ENCODE measurements at regions not wholly inside any gene's neighbourhood (a gene's known extent, or its start where the extent isn't known, plus 50 kb on each side); places are given as distances from the start of the nearest gene placed in this dataset.

GRCh38 chr10:78160591-78160990 is 126.9 kb downstream of the RPS24 start:
- DNase-seq (ENCODE audit: insufficient read length, low spot score) (no peak), FAIRE-seq (no peak)

DNA sequence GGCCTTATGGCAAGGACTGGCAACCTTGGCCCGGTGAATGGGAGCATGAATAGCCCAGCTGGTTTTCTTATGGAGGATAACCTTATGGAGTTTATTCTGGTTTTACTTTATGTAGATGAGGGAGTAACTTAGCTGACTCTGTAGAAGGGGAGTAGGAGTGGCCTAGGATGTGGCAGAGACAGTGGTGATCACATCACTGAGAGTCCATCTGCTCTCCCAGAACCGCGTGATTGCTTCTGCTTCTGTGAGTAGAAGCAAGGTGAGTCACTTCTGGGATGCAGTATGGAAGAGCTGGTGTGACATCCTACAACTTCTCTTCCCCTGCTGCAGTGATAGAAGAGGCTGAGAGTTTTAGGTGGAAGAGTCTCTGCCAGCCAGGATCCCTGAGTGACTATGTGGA is 129.2 kb downstream of the RPS24 start:
- no peak for DNase-seq (ENCODE audit: insufficient read length, low spot score)
- FAIRE-seq = no peak

DNA sequence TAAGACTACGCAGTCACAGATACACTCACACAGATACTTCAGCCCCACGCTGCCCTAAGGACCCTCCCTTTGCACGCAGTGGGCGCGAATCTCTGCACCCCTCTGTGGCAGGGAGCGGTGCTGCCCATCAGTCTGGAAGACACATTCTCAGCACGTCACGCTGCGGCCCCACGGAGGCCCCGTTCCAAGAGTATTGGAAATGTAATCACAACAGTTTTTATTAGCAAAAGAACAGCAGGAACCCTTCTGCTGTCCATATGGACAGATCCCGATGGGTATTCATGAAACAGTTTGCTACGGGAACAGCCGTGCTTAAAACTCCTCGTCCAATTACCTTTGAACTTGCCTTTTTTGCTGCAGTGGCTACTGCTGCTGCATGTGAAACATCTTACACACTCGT is 131.0 kb downstream of the RPS24 start:
- DNase-seq (ENCODE audit: insufficient read length, low spot score) = no peak
- FAIRE-seq = no peak

GRCh38 chr10:78165172-78165571 is 131.5 kb downstream of the RPS24 start:
- FAIRE-seq (no peak), DNase-seq (ENCODE audit: insufficient read length, low spot score) (no peak)

DNA sequence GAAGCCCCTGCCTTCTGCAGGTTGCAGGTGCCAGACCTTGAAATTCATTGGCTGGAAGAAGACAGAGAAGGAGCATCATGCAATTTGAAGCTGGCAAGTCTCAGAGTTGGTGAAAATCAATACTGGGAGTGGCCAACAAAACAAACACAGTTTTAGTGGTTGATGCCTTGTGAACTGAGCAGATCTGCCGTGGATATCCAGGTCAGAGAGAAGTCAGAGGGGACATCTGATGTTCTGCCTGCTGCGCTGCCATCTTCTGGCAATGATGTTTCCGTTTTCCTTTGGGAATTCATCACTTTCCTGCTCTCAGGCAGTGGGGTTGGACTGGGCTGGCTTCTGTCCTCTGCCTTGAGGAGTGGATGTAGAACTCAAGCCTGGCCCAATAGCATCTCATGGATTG is 132.0 kb downstream of the RPS24 start:
- DNase-seq (ENCODE audit: insufficient read length, low spot score) (no peak), FAIRE-seq (no peak)

GRCh38 chr10:78166261-78166660 is 132.6 kb downstream of the RPS24 start:
- FAIRE-seq = peak; percentile 33

DNA sequence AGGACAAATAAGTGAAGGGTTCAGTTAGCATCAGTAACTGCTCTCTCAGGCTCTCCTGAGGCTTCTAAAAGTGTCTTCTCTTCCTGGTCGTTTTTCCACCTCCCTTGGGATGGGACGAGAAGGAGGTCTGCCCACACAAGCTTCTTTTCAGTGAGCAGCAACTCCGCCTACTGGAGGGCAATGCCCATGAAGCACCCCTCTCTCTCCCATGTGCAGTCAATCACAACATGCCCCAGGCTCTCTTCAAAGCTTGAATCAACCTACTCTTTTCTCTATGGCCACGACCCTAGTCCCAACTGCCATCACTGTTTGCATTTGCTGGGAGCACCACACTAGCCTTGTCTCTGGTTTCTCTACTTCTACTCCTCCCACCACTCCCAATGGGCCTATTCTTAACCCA is 135.6 kb downstream of the RPS24 start:
- FAIRE-seq = no peak
- DNase-seq (ENCODE audit: insufficient read length, low spot score) = no peak

More at GRCh38 chr10:78166261-78166660, 132.6 kb downstream of the RPS24 start:
- no peak for DNase-seq (ENCODE audit: insufficient read length, low spot score)

GRCh38 chr10:78170026-78170475 is 136.4 kb downstream of the RPS24 start:
- DNase-seq (ENCODE audit: insufficient read length, low spot score) = no peak
- FAIRE-seq = no peak

DNA sequence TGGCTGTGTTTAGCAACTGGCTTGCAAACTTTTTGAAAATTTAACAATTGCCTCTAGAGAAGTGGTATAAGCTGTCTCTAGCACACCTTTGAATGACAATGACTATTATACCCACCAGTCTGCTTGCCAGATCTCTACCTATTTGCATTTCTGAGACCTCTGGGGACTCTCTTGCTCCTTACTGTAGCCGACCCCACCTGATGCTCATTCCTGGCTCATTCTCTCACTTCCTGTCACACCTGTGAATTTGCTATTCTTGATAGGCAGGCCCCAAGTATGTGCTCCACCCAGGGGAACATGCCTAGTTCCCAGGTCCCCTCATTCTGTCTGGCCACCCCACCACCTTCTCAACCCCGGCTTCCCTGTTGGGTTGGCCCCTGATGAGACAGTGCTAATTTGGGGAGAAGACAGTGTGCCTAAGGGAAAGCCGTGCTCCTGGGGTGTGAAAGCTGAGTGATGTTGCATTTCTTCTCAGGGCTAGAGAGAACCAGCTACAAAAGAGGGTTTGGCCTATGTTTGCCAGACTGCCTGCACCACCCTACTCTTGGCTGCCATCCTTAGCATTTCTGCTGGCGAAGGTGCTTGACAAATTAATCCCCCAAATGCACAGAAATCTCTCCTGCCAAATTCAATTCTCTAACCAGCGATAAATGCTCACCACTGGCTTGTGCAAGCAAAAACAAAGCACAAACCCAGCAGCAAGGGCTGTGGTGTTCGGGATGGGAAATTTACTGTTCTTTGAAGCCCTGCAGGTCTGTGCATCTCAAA is 138.2 kb downstream of the RPS24 start:
- DNase-seq (ENCODE audit: insufficient read length, low spot score) (no peak), FAIRE-seq (no peak)

GRCh38 chr10:78173360-78174015 is 139.8 kb downstream of the RPS24 start:
- no peak for FAIRE-seq
- DNase-seq (ENCODE audit: insufficient read length, low spot score) = no peak

DNA sequence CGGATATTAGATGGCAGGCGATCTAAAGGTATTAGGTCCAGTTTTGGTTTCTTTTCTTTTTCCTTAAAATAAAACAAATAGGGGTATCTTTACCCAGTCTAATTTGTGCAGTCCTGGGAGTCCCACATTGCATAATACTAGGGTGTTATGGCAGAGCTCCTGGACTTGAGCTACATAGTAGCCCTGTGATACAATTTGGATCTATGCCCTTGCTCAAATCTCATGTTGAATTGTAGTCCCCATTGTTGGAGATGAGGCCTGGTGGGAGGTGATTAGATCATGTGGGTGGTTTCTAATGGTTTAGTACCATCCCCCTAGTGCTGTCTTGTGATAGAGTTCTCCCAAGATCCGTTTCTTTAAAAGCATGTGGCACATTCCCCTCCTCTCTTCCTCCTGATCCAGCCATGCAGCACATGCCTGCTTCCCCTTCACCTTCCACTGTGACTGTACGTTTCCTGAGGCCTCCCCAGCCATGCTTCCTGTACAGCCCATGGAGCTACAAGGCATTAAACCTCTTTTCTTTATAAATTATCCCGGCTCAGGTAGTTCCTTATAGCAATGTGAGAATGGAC is 141.9 kb downstream of the RPS24 start:
- FAIRE-seq (no peak), DNase-seq (ENCODE audit: insufficient read length, low spot score) (no peak)

- no peak for DNase-seq (ENCODE audit: insufficient read length, low spot score)
- FAIRE-seq = no peak
Observed at GRCh38 chr10:78176320-78177317, 143.0 kb downstream of the RPS24 start.

DNA sequence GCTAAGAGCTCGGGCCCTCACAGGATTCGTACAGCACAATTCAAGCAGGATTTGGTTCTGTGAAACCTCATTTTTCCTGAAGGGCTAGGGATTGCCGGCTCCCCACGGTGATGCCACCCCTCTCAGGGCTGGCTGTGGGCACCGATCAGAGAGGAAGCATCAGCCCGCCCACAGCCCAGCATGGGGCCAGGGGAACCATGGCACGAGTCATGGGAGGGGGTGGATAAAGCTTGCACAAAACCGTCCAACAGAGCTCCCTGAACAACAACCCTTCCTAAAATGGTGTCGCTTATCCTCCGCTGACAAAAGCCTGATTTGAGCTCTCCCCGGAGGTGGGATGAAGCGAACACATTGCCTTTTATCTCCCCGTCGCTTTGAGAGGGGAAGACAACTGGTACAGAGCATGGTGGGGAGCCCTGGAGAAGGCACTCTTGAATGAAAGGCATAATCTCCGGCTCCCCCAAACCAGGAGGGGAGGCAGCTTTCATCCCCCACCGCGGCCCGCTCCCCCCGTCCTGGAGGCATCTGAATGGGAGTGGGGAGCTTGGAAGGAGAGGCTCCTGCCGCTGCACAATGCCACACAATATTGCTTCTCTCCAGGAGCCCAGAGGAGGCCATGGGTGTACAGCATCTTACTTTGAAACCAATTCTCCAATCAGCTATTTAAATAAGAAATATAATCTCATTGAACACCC is 144.0 kb downstream of the RPS24 start:
- DNase-seq (ENCODE audit: insufficient read length, low spot score) (no peak), FAIRE-seq (no peak)

- DNase-seq (ENCODE audit: insufficient read length, low spot score) (no peak), FAIRE-seq (no peak)
Observed at GRCh38 chr10:78178397-78178796, 144.7 kb downstream of the RPS24 start.

GRCh38 chr10:78178940-78179339 is 145.3 kb downstream of the RPS24 start:
- no peak for DNase-seq (ENCODE audit: insufficient read length, low spot score)
- FAIRE-seq = no peak

- FAIRE-seq (no peak), DNase-seq (ENCODE audit: insufficient read length, low spot score) (no peak)
Observed at GRCh38 chr10:78179886-78180705, 146.4 kb downstream of the RPS24 start.

DNA sequence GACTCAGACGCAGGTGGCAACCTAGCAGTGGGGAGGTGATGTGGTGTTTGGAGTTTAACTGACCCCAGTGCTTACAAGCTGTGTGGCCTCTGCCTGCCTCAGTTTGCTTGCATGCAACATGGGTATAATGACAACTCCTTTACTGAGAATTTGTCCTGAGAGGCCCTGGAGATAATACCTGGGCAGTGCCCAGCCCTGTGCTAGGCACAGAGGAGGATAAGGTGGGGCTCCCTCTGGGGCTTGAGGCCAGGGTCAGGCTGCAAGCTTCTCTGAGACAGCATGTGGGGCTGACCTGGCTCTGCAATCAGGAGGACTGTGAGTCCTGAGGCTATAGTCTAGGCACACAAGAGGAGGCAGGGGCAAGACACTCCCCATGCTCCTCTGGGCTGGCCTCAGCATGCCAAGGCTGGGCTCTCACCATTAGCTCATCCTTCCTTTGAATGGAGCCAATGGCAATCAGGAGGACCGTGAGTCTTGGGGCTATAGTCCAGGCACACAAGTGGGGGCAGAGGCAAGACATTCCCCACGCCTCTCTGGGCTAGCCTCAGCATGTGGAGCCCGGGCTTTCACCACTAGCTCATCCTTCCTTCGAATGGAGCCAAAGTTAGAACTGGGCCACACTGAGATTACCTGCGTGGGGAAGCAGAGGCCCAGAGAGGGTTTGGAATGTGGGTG is 147.9 kb downstream of the RPS24 start:
- FAIRE-seq (no peak), DNase-seq (ENCODE audit: insufficient read length, low spot score) (no peak)

DNA sequence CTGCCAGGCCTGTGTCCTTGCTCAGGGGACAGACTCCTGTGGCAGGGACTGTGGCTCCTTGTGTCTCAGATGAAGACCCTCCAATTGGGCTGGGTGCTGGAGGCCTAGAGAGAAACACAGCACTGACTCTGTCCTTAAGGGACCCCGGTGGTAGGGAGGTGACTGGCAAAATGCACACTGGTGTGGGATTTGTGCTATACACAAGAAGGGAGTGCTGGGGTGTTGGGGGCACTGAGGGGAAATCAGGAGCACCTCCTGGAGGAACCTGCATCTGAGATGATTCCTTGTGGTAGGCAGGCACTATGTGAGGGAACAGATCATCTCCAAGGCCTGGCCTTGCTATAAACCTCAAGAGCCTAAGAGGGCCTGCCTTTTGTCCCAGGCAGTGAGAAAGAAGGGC is 149.2 kb downstream of the RPS24 start:
- FAIRE-seq (no peak), DNase-seq (ENCODE audit: insufficient read length, low spot score) (no peak)

Measured in GM19239 (cell line).